ENCODE measurements at regions not wholly inside any gene's neighbourhood (a gene's known extent, or its start where the extent isn't known, plus 50 kb on each side); places are given as distances from the start of the nearest gene placed in this dataset.

- Mint-ChIP-seq H3K4me3 (no peak overlapping the region), H3K4me1 (ENCODE audit: low read depth in 2 of 2) (no peaks in the 10 kb centered on the region), H3K27me3 (peaks cover 40 to 58% of the 10 kb centered on the region in 2 donors), H3K27ac (no peak overlapping the region), H3K36me3 (ENCODE audit: insufficient read depth) (peaks cover 3% of the 10 kb centered on the region), H3K9me3 (peaks cover 0 to 2% of the 10 kb centered on the region in 2 donors)
- no peak for ATAC-seq (replicated peaks)
- no peak for DNase-seq
Observed at GRCh38 chr14:98785578-98785977, 486.4 kb downstream of the BCL11B start.

DNA sequence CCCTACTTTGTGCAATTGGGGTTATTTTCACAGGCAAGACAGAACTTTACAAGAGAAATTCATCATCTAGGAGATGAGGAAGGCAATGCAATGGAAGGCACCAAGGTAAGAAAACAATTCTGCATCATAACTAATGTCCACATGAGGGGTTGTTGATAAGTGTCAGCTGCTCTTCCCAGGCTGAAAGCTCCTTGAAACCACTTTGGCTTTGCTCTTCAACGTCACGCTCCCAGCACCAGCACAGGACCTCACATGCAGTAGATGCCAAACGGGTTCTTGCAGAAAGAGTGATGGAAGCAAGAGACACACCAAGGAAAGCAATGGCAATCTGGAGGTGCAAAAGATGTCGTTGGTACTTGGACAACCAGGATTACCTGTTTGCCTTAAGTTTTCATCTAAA is 485.5 kb downstream of the BCL11B start:
- Mint-ChIP-seq H3K27ac (no peak overlapping the region), H3K4me1 (ENCODE audit: low read depth in 2 of 2) (no peaks in the 10 kb centered on the region), H3K4me3 (no peak overlapping the region), H3K9me3 (peaks cover 0 to 2% of the 10 kb centered on the region in 2 donors), H3K36me3 (ENCODE audit: insufficient read depth) (peaks cover 3% of the 10 kb centered on the region), H3K27me3 (peaks cover 40 to 60% of the 10 kb centered on the region in 2 donors)
- ATAC-seq (replicated peaks) (no peak), DNase-seq (no peak)

DNA sequence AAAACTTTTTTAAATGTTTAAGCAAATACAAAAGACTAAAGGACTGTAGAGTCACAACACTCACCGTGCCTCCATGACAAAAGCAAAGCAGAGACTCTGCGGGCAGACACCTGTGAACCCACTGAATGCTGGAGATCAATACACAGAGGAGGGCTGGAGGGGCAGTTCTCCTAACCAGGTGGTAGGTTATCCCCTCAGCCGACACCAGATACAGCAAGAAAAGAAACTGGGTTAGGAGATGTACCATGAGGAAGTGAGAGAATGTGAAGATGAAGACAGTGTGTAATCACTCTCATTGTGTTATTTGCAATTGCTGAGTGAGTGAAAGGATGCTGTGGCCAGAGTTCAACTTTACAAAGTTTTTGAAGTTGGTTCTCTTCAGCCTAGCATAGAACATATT is 480.3 kb downstream of the BCL11B start:
- Mint-ChIP-seq H3K27me3 (peaks cover 25 to 38% of the 10 kb centered on the region in 2 donors), H3K4me1 (ENCODE audit: low read depth in 2 of 2) (no peaks in the 10 kb centered on the region), H3K27ac (no peak overlapping the region), H3K9me3 (peaks cover 0 to 10% of the 10 kb centered on the region in 2 donors), H3K36me3 (ENCODE audit: insufficient read depth) (peaks cover 3% of the 10 kb centered on the region), H3K4me3 (no peak overlapping the region)
- DNase-seq (no peak), ATAC-seq (replicated peaks) (no peak)

GRCh38 chr14:98792171-98792570 is 479.8 kb downstream of the BCL11B start:
- H3K4me3 Mint-ChIP-seq: no peak overlapping the region
- H3K27ac Mint-ChIP-seq: no peak overlapping the region
- no peaks in the 10 kb centered on the region for H3K4me1 Mint-ChIP-seq (ENCODE audit: low read depth in 2 of 2)
- ATAC-seq (replicated peaks) (no peak), DNase-seq (no peak)
- H3K27me3 Mint-ChIP-seq: peaks cover 25 to 36% of the 10 kb centered on the region in 2 donors
- H3K36me3 Mint-ChIP-seq (ENCODE audit: insufficient read depth): peaks cover 3% of the 10 kb centered on the region
- peaks cover 0 to 10% of the 10 kb centered on the region in 2 donors for H3K9me3 Mint-ChIP-seq

GRCh38 chr14:98798099-98798498 is 473.9 kb downstream of the BCL11B start:
- H3K27me3 Mint-ChIP-seq: peaks cover 0 to 28% of the 10 kb centered on the region in 2 donors
- peaks cover 3% of the 10 kb centered on the region for H3K36me3 Mint-ChIP-seq (ENCODE audit: insufficient read depth)
- H3K27ac Mint-ChIP-seq: no peak overlapping the region
- H3K4me1 Mint-ChIP-seq (ENCODE audit: low read depth in 2 of 2): no peaks in the 10 kb centered on the region
- H3K9me3 Mint-ChIP-seq: peaks cover 0 to 10% of the 10 kb centered on the region in 2 donors
- no peak for ATAC-seq (replicated peaks)
- DNase-seq: no peak
- no peak overlapping the region for H3K4me3 Mint-ChIP-seq

DNA sequence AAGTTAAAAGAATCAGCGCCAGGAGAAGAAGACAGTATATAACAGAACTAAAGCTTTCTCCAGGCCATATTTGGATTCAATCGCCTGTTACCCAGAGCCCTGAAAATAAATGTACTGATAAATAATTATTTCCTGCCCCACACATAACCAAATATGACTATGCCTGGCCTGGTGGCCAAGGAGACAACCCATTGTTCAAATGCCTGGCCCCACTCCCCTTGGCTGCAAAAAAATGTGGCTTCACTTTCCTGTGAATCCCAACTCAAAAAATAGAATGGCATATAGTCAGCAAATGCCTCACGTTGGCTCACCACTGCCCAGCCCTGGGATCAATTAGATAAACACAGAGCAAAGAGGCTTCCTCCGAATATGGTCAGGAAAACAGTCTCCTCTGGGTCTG is 472.1 kb downstream of the BCL11B start:
- Mint-ChIP-seq H3K27ac (no peak overlapping the region), H3K27me3 (peaks cover 0 to 33% of the 10 kb centered on the region in 2 donors)
- ATAC-seq (replicated peaks): no peak

DNA sequence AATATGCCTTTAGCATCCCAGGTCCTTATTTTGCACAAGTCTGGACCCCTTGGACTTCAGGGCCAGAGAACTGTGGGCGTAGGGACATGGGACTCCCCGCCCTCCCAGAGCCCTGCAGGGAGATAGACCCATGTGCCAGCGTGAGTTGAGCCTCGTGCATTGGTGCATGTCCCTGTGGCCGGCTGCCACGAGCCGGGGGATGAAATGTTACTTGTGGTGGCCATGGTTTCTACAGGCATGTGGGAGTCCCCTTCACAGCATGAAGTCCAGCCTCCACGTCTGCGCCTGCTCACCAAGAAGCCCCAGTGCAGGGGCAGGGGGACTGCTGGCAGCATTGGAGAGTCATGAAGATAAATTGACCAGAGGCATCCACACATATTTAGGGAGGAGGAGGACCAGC is 470.0 kb downstream of the BCL11B start:
- Mint-ChIP-seq H3K9me3 (no peaks in the 10 kb centered on the region), H3K4me3 (no peak overlapping the region), H3K27ac (no peak overlapping the region), H3K27me3 (peaks cover 0 to 33% of the 10 kb centered on the region in 2 donors), H3K36me3 (ENCODE audit: insufficient read depth) (peaks cover 3% of the 10 kb centered on the region), H3K4me1 (ENCODE audit: low read depth in 2 of 2) (no peaks in the 10 kb centered on the region)
- no peak for ATAC-seq (replicated peaks)
- DNase-seq: no peak

More for the DNA sequence above, 472.1 kb downstream of the BCL11B start:
- DNase-seq: no peak
- Mint-ChIP-seq H3K4me3 (no peak overlapping the region), H3K9me3 (no peaks in the 10 kb centered on the region), H3K36me3 (ENCODE audit: insufficient read depth) (peaks cover 3% of the 10 kb centered on the region), H3K4me1 (ENCODE audit: low read depth in 2 of 2) (no peaks in the 10 kb centered on the region)

GRCh38 chr14:98803196-98803595 is 468.8 kb downstream of the BCL11B start:
- Mint-ChIP-seq H3K9me3 (no peaks in the 10 kb centered on the region), H3K36me3 (ENCODE audit: insufficient read depth) (no peaks in the 10 kb centered on the region), H3K4me3 (no peak overlapping the region), H3K4me1 (ENCODE audit: low read depth in 2 of 2) (no peaks in the 10 kb centered on the region), H3K27me3 (peaks cover 0 to 35% of the 10 kb centered on the region in 2 donors), H3K27ac (no peak overlapping the region)
- ATAC-seq (replicated peaks) (no peak), DNase-seq (no peak)

GRCh38 chr14:98808494-98809407 is 463.2 kb downstream of the BCL11B start:
- H3K4me1 Mint-ChIP-seq (ENCODE audit: low read depth in 2 of 2): no peaks in the 10 kb centered on the region
- H3K9me3 Mint-ChIP-seq: no peaks in the 10 kb centered on the region
- no peak overlapping the region for H3K4me3 Mint-ChIP-seq
- DNase-seq: no peak
- no peak for ATAC-seq (replicated peaks)
- H3K27ac Mint-ChIP-seq: no peak overlapping the region
- peaks cover 32 to 59% of the 10 kb centered on the region in 2 donors for H3K27me3 Mint-ChIP-seq
- peaks cover 2% of the 10 kb centered on the region for H3K36me3 Mint-ChIP-seq (ENCODE audit: insufficient read depth)

GRCh38 chr14:98816195-98816594 is 455.8 kb downstream of the BCL11B start:
- no peak overlapping the region for H3K27ac Mint-ChIP-seq
- peaks cover 2 to 5% of the 10 kb centered on the region in 2 donors for H3K4me1 Mint-ChIP-seq (ENCODE audit: low read depth in 2 of 2)
- peaks cover 2% of the 10 kb centered on the region for H3K36me3 Mint-ChIP-seq (ENCODE audit: insufficient read depth)
- H3K4me3 Mint-ChIP-seq: no peak overlapping the region
- DNase-seq (no peak), ATAC-seq (replicated peaks) (no peak)
- peaks cover 21 to 58% of the 10 kb centered on the region in 2 donors for H3K27me3 Mint-ChIP-seq
- H3K9me3 Mint-ChIP-seq: no peaks in the 10 kb centered on the region

DNA sequence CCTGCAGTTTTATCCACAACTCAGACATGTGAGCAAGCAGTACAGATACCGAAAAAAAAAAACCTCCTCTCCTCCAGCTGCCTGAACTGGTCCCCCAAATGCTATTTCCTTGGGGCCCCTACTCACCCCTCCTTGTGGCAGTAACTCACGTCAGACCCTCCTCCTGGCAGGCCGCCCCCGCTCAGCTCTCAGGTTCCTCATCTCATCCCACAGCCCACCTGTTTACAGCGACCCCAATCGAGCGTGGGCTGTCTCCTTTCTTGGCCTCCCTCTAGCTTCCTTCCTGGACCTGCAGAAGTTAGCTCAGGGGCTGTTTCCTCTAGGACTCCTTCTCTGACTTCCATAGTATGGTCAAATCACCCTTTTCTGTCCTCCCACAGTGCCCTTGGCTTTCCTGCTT is 455.3 kb downstream of the BCL11B start:
- peaks cover 2% of the 10 kb centered on the region for H3K36me3 Mint-ChIP-seq (ENCODE audit: insufficient read depth)
- no peak for DNase-seq
- peaks cover 21 to 53% of the 10 kb centered on the region in 2 donors for H3K27me3 Mint-ChIP-seq
- no peak for ATAC-seq (replicated peaks)
- H3K9me3 Mint-ChIP-seq: no peaks in the 10 kb centered on the region
- no peak overlapping the region for H3K27ac Mint-ChIP-seq
- H3K4me1 Mint-ChIP-seq (ENCODE audit: low read depth in 2 of 2): peaks cover 4 to 5% of the 10 kb centered on the region in 2 donors
- H3K4me3 Mint-ChIP-seq: no peak overlapping the region

- DNase-seq: no peak
- Mint-ChIP-seq H3K9me3 (no peaks in the 10 kb centered on the region), H3K27me3 (peaks cover 7 to 32% of the 10 kb centered on the region in 2 donors), H3K36me3 (ENCODE audit: insufficient read depth) (no peaks in the 10 kb centered on the region), H3K4me3 (no peak overlapping the region), H3K27ac (no peak overlapping the region), H3K4me1 (ENCODE audit: low read depth in 2 of 2) (peaks cover 4 to 5% of the 10 kb centered on the region in 2 donors)
- ATAC-seq (replicated peaks): no peak
Observed at GRCh38 chr14:98819132-98819866, 452.7 kb downstream of the BCL11B start.

- DNase-seq (no peak), ATAC-seq (replicated peaks) (no peak)
- Mint-ChIP-seq H3K4me3 (no peak overlapping the region), H3K27me3 (peaks cover 4 to 26% of the 10 kb centered on the region in 2 donors), H3K27ac (no peak overlapping the region), H3K36me3 (ENCODE audit: insufficient read depth) (no peaks in the 10 kb centered on the region), H3K9me3 (no peaks in the 10 kb centered on the region), H3K4me1 (ENCODE audit: low read depth in 2 of 2) (peaks cover 4 to 5% of the 10 kb centered on the region in 2 donors)
Observed at GRCh38 chr14:98819867-98820206, 452.2 kb downstream of the BCL11B start.

DNA sequence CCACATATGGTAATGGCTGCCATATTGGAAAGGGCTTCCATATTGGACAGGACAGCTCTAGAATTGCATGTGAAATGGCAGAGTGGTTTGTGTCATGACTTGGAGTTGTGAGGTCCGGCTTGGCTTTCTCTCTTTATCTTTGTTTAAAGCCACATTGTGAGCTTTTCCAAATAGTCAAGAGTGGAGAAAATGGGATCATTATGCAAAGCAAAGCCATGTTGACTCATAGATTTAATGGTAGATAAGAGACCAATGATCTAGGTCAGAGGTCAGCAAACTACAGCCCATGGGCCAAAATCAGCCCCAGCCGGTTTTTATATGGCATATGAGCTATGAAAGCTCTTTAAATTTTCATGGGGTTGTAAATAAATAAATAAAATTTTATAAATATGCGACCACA is 449.1 kb downstream of the BCL11B start:
- Mint-ChIP-seq H3K36me3 (ENCODE audit: insufficient read depth) (no peaks in the 10 kb centered on the region), H3K4me1 (ENCODE audit: low read depth in 2 of 2) (peaks cover 0 to 4% of the 10 kb centered on the region in 2 donors), H3K27me3 (no peaks in the 10 kb centered on the region), H3K27ac (no peak overlapping the region), H3K9me3 (no peaks in the 10 kb centered on the region), H3K4me3 (no peak overlapping the region)
- DNase-seq (no peak), ATAC-seq (replicated peaks) (no peak)
